M059J (cell line): ENCODE measurements at regions not wholly inside any gene's neighbourhood (a gene's known extent, or its start where the extent isn't known, plus 50 kb on each side); places are given as distances from the start of the nearest gene placed in this dataset.
"Not testable (repeated sequence)": the region's sequence is repeated elsewhere in the genome, so short reads cannot be mapped to it uniquely, and the experiment has no call there.

ENCODE experiments used
- DNase-seq: peaks from one replicate; pipeline ENCODE4 v3.0.0-alpha.2; 2012; ENCODE audit warnings: low read depth

DNA sequence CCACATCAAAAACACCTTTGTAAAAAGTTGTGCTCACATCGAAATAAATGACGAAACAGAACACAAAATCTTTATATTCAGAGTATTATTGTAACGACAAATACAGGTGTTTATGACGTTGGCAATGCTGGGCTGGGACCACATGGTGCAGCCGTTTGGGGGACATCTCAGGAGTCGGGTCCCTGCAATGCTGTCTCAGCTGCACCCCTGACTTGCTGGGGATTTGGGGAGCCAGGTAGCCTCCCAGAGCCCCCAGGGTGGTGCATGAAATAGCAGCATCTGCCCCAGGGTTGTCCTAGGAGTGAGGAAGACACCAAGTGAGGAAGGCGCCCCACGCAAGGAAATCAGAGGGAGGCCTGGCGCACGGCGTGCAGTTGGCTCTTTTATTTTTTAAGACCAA, 1526.8 kb downstream of the BRD1 start:
- no peak for DNase-seq

DNA sequence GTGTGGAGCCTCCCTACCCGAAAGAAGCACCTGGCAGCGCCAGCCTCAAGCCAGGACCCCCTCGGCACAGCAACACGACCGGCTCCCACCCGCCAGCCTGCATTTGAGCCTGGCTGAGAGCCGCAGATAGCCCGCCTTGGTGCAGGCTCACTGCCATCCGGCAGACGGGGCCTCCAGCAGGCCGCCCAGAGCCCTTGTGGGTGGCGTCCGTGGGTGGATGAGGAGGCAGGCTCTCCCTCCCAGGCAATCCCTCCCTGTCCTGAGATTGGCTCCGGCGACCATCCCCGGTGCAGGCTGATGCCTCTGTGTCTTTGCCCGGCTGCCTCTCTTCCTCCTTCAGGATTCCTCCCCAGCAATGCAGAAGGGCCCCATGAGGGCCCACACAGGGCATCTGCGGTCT, 1527.9 kb downstream of the BRD1 start:
- DNase-seq: no peak

DNA sequence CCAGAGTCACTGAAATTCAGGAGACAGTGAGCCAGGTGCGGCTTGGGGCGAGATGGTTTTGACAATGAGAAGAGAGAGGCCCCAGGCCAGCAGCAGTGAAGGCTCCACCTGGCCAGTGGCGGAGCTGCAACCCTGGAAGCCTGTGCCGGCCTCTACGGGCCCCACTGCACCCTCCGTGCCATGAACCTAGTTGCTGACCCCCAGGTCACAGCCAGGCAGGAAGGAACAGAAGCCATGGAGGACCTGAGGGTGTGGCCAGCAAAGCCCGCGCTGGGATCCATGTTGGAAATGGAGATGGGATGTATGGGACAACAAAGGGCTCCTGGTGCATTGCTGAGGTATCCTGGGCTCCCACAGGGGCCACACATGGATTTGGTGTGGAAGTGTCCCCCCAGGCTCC, 1528.5 kb downstream of the BRD1 start:
- DNase-seq: no peak

DNA sequence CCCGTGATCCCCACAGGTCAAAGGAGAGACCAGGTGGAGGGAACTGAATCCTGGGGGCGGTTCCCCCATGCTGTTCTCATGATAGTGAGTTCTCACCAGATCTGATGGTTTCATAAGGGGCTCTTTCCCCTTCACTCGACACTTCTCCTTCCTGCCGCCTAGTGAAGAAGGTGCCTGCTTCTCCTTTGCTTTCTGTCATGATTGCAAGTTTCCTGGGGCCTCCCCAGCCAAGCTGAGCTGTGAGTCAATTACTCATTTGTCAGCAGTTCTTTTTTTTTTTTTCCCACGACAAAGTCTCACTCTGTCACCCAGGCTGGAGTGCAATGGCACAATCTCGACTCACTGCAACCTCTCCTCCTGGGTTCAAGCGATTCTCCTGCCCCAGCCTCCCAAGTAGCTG, 1530.4 kb downstream of the BRD1 start:
- DNase-seq: no peak

DNA sequence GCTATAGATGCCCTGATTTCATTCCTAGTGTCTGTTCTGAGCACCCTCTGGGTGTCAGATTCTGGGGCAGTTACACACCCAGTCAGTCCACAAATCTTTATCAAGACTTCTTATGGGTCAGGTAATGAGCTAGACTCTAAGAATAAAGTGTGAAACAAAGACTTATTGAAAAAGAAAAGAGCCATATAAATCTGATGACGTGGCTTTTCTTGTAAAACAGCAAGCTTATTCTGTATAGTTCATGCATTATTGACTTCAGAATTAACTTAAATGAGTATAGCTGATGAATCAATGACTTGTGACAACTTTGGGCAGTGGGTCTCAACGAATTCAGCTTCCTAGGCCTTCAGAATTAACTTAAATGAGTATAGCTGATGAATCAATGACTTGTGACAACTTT, 1527.5 kb downstream of the TBC1D22A start:
- DNase-seq: not testable (repeated sequence)

DNA sequence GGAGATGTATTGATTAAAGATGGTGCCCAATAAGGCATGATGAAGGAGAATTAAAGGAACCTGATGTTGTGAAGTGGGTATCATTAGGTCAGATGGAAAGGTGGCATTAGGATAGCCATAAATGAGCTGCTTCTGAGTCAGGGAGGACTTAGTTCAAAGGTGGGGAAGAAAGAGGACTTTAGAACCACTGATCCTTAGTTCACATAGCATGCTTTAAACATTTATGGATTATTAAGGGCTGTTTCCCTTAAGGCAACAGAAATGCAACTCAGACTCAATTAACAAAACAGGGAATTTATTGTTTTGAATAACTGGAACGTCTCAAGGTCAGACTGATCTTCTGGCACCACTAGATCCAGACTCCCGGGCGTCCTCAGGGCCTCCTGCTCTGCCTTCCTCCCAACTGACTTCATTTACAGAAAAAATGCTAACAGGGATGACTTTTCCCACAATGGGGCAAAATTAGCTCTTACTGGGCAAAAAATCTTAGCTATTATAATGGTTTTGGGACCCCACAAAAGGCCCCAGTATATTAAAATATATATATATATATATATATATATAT, 1526.0 kb downstream of the TBC1D22A start:
- no peak for DNase-seq

DNA sequence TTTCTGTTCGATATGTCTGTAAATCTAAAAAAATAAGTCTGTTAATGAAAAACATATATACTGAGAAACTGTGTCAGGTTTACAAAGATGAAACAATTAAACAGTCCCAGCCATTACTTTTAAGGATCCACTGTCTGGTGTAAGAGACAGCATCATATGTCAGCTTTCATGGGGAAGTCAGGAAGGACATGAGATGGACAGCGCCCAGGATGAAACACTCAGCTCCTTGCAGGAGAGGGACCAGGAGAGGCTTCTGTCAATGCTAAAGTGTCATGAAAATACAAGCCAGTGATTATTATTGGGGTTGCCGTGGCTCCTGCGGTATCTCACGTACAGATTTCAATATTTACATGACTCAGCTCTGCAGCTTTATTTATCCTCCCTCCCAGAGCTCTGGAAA, 1524.6 kb downstream of the TBC1D22A start:
- DNase-seq: no peak

DNA sequence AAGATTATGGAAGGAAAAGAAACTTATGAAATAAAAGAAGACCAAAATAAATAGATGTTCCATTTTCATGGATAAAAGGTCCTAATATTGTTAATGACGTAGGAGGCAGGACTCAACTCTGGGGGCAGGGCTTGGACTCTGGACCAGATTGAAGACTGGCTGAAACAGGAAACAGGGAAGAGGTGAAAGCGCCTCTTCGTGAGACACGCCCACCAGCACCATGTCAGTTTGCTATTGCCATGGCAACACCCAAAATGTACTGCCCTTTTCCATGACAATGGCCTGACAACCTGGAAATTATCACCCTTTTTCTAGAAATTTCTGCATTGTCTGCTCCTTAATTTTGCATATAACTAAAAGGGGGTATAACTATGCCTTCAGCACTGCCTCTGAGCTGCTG, 1522.2 kb downstream of the TBC1D22A start:
- no peak for DNase-seq

DNA sequence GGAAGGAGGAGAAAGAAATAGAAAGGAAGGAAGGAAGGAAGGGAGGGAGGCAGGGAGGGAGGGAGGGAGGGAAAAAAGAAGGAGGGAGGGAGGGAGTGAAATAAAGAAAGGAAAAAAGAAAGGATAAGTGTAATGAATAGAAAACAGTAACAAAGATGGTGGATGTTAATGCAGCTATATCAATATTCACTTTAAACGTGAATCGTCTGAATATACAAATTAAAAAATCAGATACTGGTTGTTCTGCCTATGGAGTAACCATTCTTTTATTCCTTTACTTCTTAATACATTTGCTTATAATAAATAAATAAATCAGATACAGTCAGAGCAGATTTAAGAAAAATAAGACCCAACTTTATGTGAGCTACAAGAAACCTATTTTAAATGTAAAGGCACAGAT, 1520.4 kb downstream of the TBC1D22A start:
- no peak for DNase-seq

DNA sequence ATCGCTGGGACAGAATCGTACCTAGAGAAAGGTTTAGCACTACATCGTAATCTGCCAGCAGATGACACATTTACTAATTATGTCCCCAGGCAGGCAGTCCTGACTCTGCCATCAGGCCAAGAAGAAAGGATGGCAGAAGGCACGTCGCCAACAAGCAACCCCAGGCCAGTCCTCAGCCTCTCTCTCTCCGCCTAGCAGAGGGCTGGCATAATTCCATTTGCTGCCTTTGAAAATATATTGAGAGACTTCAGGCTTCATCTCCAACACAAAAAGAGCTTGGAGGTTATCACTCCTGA, 1517.0 kb downstream of the TBC1D22A start:
- DNase-seq: no peak

DNA sequence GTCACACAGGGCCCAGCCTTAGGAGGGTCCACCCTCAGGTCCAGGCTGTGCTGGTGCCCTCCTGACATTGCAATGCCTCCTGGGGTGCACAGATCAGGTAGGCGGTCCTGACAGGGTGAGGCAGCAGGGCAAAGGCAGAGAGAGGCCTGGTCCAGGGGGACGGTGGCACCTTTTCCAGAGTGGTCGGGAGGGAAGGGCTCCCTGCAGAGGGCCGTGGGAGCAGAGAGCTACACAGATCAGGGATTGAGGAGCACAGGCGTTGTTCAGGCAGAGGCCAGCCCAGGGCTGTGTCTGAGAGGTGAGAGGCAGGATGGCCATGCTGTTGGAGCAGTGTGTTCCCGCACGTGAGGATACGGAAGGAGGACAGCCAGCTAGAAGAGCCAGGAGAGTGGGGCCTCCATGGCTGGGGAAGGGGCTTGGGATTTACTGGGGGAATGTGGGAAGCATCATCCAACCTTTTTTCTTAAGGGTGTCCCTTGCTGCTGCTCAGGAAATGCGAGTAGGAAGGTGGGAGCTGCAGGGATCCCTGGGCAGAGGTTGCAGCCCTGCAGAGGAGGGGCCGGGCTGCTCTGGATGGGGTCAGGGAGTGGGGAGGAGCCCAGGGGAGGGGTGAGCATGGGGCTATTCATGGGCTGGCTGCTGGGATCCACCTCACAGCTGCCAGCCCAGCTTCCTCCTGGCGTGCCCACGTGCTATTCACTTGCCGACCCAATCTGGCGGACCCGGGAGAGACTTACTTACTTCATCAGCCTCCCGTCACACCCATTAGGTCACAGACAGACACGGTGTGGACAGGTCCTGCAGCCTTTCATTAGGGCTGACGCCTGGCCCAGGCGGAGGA, 1516.4 kb downstream of the TBC1D22A start:
- DNase-seq: no peak

DNA sequence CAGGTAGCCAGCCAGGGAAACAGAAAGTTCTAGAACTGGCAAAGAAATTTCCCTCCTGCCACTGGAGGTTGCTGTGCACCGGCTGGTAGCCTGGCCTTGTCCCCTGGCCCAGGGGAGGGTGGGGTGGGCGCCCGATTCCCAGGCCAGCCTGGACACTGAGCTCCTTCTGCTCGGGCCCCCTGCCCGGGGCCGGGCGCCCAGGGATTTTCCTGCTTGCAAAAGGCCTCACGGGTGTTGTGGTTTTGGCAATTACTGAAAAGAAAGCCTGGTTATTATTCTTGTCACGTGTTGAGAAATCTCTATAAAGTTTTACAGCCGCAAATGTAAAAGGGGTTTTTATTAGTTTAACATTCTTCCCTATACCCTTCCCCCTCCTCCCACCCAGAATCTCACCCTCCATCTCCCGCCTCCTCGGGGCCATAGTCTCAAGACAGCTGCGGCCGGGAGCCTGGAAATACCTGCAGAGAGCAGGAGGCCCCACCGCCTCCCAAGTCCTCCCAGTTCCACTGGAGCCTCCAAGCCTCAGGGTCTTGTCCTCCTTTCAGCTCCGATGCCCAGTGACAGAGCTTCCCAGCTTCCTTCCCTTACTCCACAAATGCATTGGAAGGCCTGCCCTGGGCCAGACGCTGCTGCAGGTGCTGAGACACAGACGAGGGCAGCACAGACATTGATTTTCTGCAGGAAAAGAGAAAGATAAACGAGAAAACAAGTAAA, 1515.6 kb downstream of the TBC1D22A start:
- no peak for DNase-seq

DNA sequence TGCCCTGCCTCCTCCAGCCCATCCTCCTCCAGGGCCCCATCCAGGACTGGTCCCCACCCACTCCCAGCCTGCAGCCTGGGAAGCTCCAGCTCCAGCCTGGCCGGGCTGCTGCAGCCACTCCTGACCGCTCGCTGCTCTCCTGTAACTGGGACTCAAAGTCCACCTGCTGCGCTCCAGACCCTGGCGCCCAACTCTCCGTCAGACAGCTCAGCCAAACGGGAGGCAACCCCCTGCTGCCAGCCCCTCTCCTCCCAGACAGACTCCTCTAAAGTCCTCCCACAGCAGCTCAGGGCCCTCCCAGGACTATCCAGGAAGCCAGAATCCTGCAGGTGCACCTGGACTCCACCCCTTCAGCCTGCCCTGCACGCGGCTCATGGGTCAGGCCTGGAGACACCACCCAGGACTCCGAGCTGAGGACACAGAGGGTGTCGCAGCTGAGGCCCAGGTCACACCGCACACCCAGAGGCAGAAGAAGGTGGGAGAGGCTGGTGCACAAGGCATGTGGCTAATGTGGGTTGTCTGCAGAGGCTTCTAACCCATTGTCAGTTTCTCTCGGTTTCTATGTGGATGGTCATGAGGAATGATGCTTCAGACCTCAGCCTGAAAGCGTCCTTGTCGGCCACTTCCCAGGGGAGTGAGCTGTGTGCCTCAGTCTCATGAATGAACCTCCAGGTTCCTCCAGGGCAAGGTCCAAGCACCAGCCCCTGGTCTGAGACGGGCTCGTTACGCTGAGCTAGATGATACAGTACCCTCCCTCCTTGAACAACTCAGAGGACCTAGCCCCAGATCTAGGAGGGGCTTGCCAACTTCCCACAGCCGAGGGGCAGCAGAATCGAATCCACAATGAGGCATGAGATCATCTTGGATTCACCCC, 1514.8 kb downstream of the TBC1D22A start:
- DNase-seq: no peak

DNA sequence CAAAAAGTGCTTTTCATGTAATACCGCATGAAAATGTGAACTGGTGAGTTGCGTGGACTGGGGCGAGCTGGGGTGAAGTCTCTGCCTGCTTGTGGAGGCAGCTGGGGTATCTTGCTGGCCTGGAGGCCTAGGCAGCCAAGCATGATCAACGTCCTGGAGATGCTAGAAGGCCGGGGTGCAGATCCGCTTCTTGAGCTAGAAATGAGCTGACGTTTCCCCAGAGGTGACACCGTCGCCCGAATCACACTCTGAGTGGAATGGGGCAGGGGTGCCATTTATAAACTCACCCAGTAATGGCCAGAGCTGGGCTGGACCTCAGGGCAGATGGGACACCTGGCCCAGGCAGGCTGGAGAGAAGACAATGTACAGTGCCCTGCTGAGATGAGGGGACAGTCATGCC, 1513.0 kb downstream of the TBC1D22A start:
- no peak for DNase-seq

DNA sequence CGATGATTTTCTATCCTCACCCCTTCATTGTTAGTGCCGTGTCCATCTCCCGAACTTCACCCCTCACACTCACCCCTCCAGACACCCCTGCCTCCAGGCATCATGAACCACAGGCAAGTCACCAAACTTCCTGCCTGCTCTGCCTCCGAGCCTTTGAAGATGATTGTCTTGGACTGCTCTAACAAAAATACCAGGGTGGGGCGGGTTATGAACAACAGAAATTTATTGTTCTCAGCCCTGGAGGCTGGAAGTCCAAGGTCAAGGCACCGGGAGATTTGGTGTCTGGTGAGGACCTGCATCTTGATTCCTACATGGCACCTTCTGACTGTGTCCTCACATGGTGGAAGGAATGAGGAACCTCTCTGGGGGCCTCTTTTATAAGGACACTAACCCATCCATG, 1508.3 kb downstream of the TBC1D22A start:
- no peak for DNase-seq

DNA sequence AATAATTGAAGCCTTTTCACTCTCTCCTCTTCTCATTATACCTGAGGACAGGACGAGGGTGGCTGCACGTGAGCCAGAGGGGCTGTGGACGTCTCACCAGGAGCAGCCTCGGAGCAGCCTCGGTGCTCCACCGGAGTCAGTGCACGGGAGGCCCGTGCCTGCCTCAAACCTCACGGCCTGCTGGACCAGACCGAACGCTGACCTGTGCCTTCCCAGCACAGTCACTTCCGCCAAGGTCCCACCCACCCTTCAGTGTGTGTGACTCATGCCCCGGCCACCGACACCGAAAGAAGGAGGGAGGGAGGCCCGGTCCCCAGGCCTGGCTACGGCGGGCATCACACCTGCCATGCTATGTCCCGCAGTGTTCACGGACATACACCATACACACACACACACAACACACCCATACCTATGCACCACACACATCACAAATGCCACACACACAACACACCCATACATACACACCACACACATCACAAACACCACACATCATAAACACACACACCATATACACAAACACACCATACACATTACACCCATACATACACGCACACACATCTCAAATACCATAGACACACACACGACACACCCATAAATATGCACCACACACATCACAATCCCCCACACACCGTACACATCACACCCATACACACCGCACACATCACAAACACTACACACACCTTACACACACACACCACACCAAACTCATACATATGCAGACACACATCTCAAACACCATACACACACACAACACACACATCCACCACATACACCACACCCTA, 1506.5 kb downstream of the TBC1D22A start:
- peak; percentile 14 for DNase-seq

DNA sequence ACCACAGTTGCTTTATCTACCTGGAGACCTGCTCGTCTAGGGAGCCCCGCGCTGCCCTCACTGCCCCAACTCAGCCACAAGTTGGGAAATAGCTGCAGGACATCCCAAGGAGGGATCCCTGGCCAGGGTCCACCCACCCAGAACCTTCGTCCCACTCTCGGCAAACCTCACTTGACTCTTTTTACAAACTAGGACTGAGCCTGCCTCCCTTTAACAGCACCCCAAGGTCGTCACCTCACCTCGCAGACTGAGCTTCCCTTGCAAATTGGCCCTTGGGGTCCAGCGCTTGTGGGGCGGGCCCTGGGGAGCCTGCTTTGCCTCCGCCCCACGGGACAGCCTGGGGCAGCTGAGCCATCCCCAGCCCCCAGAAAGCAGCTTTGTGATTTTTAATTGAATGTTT, 1505.8 kb downstream of the TBC1D22A start:
- no peak for DNase-seq

DNA sequence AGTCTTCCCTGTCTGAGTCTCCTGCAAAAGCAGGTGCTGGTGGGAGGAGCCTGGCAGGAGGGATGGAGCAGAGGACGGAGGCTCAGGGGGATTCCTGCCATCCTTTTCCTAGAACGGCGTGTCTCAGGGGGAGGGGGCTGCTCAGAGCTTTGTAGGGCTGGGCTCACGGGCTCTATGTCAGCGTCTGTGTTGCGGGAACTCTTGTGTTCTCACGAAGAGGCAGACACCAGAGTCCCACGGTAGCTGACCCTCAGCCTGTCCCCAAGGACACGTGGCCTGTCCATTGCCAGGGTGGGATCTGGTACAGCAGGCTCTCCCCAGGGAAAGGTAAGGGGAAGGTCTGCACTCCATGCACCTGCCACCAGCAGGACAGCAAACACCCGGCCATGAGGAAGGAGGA, 1505.2 kb downstream of the TBC1D22A start:
- no peak for DNase-seq

DNA sequence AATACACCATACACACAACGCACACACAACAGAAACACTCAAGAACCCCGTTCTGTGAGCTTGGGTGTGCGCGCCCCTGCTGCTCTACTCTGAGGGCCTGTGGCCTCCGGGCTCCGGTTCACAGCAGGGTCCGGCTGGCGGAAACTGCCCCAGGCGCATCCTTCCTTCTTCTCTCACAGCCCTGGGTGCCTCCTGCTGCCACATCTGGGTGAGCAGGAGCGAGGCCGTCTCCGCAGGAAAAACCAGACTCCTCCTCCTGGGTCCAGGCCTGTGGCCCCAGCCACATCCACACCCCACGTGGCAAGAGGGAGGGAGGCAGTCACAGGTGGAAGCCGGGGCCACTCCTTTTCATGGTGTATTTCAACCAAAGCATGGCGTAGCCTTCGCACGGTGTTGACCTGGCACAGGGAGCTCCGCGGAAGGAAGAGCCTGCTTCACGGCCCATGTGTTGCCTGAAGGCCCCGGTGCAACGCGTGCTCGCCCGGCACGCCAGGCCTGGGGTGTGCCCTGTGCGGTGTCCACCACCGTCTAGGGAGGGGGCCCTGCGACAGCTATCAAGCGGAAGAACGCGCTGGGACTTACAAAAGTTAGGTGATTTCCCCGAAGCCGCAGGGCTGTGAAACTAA, 1502.7 kb downstream of the TBC1D22A start:
- DNase-seq: no peak

DNA sequence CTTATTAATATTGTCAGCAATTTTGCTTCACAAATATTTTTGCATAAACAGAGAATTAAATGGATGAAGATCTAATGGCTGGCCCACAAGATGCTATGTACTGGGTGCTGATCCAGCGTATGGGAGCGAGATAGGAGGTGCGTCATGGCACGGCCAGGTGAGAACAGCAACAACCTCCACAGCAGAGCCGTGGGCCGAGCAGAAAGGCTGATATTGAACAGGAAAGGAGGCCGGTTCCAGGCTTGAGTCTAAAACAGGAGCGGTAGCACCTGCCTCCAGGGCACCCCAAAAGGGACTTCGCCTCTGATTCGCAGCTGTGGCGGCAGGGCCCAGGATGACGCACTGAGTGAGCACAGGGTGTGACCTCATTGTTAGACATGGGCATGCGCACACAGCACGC, 1502.1 kb downstream of the TBC1D22A start:
- DNase-seq: no peak

DNA sequence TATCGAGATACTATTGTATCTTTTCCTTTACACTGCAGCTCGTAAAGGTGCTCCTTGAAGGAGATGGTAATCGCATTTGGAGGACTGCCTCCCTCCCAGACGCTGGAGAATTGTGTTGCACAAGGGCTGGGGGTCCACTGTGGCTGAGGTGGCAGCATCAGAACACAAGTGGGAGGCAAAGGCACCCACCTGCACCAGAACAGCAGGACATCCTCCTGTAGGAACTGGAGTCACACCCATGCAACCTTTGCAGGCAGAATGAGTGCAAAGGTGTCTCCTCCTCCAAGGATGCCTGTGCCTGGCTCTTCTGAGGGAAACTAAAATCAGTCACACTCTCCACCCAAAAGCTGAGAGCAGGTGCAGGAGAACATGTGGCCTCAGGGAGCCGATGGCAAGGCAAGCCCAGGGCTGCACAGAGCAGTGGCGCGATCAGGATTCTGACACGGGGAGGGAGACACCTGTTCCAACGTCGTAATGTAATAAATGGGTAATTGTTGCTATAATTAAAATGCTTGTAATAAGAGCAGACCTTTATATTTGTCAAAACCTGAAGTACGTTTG, 1501.4 kb downstream of the TBC1D22A start:
- DNase-seq: no peak
